ENCODE measurements at regions not wholly inside any gene's neighbourhood (a gene's known extent, or its start where the extent isn't known, plus 50 kb on each side); places are given as distances from the start of the nearest gene placed in this dataset.

DNA sequence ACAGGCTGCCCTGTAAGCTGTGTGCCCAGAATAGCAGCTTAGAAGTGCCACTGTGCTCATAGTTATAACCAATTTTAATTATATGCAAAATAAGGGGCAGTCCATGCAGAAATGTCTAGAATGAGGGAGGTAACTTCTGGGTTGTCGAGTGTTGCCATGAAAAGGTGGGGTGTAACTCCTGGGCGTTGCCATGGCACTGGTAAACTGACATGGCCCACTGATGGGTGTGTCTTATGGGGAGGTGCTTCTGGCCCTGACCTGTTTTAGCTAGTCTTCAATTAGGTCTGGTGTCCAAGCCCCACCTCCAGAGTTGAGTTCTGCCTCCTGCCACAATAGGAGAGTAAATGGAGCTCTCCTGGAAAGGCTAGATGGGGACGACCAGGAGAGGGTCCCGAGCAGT lies 120.6 kb downstream of the SALL1 start:
- no peak for TF ChIP-seq CTCF (IDR thresholded peaks at IDR 0.05; ENCODE audit: low read depth, low read length, missing control alignments)
- no peak overlapping the region for H3K4me3 ChIP-seq (replicated peaks; ENCODE audit: low read depth, low read length)
- DNase-seq (ENCODE audit: extremely low read depth, low read depth) = no peak

- H3K4me3 ChIP-seq (replicated peaks; ENCODE audit: low read depth, low read length) = no peak overlapping the region
- DNase-seq (ENCODE audit: extremely low read depth, low read depth) = no peak
- TF ChIP-seq CTCF (IDR thresholded peaks at IDR 0.05; ENCODE audit: low read depth, low read length, missing control alignments) = no peak
These were observed 125.3 kb downstream of the SALL1 start for GRCh38 chr16:51025588-51026290.

GRCh38 chr16:51024703-51025102 lies 126.4 kb downstream of the SALL1 start:
- H3K4me3 ChIP-seq (replicated peaks; ENCODE audit: low read depth, low read length) = no peak overlapping the region
- DNase-seq (ENCODE audit: extremely low read depth, low read depth) = no peak
- no peak for TF ChIP-seq CTCF (IDR thresholded peaks at IDR 0.05; ENCODE audit: low read depth, low read length, missing control alignments)

DNA sequence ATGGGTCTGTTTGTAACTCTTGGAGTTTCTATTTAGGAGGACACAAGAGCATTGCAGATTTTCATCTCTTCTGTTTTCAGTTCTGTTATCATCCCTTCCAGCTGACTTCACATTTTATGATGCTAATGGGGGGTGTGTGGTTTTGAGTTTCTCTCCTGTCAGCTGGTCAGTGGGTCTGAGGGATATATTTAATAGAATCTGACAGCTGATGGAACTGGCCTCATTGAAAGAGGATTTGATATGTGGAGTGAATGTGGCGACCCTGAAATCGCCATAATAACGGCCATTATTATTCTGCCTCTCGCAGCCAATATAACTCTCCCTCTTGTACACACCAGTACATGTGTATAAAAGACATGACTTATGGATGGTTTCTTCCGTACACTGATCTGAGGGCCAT lies 128.1 kb downstream of the SALL1 start:
- no peak for TF ChIP-seq CTCF (IDR thresholded peaks at IDR 0.05; ENCODE audit: low read depth, low read length, missing control alignments)
- no peak for DNase-seq (ENCODE audit: extremely low read depth, low read depth)
- no peak overlapping the region for H3K4me3 ChIP-seq (replicated peaks; ENCODE audit: low read depth, low read length)

GRCh38 chr16:51019617-51020016 lies 131.5 kb downstream of the SALL1 start:
- H3K4me3 ChIP-seq (replicated peaks; ENCODE audit: low read depth, low read length) = no peak overlapping the region
- TF ChIP-seq CTCF (IDR thresholded peaks at IDR 0.05; ENCODE audit: low read depth, low read length, missing control alignments) = no peak
- DNase-seq (ENCODE audit: extremely low read depth, low read depth) = no peak

DNA sequence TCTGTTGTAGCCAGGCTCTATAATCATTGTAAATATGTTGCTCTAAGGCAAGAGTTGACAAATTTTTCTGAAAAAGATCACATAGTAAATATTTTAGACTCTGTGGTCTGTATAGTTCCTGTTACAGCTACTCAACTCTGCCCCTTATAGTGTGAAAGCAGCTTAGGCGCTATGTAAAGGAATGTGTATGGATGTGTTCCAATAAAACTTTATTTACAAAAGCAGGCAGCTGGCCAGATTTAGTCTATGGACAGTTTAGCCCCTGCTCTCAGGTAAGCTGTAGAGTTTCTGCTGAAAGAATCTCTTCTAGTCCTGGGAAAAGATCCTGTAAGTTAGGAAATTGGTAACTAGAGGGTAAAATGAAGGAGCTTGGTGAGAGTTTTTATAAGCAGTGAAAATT lies 133.1 kb downstream of the SALL1 start:
- no peak overlapping the region for H3K4me3 ChIP-seq (replicated peaks; ENCODE audit: low read depth, low read length)
- TF ChIP-seq CTCF (IDR thresholded peaks at IDR 0.05; ENCODE audit: low read depth, low read length, missing control alignments) = no peak
- DNase-seq (ENCODE audit: extremely low read depth, low read depth) = no peak

GRCh38 chr16:51012396-51012795 lies 138.7 kb downstream of the SALL1 start:
- TF ChIP-seq CTCF (IDR thresholded peaks at IDR 0.05; ENCODE audit: low read depth, low read length, missing control alignments) = no peak
- no peak overlapping the region for H3K4me3 ChIP-seq (replicated peaks; ENCODE audit: low read depth, low read length)
- no peak for DNase-seq (ENCODE audit: extremely low read depth, low read depth)
